ENCODE measurements at regions not wholly inside any gene's neighbourhood (a gene's known extent, or its start where the extent isn't known, plus 50 kb on each side); places are given as distances from the start of the nearest gene placed in this dataset.
"Not testable (repeated sequence)": the region's sequence is repeated elsewhere in the genome, so short reads cannot be mapped to it uniquely, and the experiment has no call there.

DNA sequence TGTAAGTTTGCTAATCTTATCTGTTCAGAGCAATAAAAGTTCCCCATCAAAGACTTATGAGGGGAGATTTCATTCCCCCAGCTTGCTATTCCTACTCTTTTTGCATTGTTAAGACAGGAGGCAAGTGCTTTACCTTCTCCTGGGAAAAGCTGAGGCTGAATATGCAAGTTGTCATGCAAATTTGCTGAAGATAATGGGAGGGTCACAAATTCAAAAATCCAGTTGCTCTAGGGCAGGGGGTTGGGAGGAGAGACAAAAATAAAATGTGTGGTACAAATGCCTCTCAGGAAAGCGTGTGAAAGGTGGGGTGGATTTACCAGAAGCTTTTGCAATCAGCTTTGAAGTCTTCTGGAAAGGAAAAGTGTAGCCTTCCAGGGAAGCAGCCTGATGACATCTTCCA is 290.4 kb downstream of the TUBA3C start:
- DNase-seq; in situ Hi-C loops (cut with MboI; ENCODE audit: low pct_unique_long_range_greater_than_20kb, low sequenced_read_pairs): not testable (repeated sequence)

DNA sequence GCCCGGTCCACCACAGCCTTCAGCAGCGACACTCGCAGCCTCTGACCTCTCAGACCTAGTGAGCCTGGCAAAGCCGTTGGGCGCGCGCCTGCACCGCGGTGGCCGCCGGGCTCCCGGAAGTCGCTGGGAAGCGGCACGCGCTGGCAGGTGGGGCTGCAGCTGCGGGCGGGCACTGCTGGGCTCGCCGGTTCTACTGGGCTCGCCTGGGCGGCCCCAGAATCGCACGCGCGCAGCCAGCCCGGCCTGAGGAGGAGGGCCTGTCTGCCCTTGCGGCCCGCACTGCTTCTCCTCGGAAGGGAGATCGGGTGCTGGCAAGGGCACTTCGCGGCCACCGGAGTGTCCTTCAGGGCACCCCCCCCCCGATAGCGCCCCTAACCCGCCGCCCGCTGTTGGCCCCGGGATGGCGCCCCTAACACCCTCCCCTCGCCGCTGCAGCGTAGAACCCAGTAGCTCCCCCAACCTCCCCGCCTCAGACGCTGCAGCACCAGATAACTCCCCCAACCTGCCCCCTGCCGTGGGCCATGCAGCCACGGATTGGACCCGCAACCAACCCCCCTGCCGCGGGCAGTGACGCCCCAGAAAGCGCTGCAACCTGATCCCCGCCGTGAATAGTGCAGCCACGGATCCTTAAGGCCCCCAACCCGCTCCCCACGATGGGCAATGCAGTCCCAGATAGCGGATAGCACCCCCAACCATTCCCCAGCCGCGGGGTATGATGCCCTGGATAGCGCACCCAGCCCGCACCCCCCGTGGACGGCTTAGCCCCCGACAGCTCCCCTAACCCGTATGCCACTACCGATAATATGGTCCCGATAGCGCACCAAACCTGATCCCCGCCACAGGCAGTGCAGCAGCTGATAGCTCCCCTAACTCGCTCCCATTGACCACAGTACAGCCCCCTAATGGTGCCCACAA is 306.5 kb downstream of the TUBA3C start:
- in situ Hi-C loops (cut with MboI; ENCODE audit: low pct_unique_long_range_greater_than_20kb, low sequenced_read_pairs): not testable (repeated sequence)

GRCh38 chr13:18870557-18870956 is 311.1 kb downstream of the TUBA3C start:
- DNase-seq; in situ Hi-C loops (cut with MboI; ENCODE audit: low pct_unique_long_range_greater_than_20kb, low sequenced_read_pairs): not testable (repeated sequence)

More for the DNA sequence above, 306.5 kb downstream of the TUBA3C start:
- not testable (repeated sequence) for DNase-seq

GRCh38 chr13:18869365-18869764 is 312.3 kb downstream of the TUBA3C start:
- DNase-seq; in situ Hi-C loops (cut with MboI; ENCODE audit: low pct_unique_long_range_greater_than_20kb, low sequenced_read_pairs): not testable (repeated sequence)

DNA sequence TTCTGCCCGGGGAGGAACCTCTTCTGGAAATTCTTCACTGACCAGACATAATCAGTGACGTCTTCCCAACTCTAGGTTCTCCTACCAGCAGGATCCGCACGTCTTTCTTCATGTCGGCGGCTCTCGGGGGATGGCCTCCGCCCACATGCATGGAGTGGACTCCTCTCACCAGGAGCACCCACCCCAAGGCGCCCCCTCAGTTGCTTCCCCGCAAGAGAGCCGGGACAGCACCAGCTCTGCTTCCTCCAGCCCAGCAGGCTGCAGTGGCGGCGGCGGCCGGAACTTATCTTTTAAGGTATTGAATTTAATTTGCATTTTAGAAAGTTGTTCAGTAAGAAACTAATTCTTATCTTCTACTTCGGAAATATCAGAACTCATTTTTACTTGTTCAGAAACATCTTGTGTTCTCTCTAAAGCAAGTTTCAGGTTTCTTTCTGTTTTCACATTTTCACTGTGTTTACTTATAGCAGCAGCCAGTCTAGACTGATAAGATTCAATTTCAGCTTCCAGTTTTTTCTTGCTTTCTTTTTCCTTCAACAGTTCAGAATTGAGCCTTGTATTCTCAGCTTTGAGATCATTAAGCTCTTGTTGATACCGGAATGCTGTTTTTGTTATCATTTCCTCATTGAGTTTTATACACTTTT is 343.5 kb downstream of the TUBA3C start:
- in situ Hi-C loops (cut with MboI; ENCODE audit: low pct_unique_long_range_greater_than_20kb, low sequenced_read_pairs); DNase-seq: not testable (repeated sequence)

DNA sequence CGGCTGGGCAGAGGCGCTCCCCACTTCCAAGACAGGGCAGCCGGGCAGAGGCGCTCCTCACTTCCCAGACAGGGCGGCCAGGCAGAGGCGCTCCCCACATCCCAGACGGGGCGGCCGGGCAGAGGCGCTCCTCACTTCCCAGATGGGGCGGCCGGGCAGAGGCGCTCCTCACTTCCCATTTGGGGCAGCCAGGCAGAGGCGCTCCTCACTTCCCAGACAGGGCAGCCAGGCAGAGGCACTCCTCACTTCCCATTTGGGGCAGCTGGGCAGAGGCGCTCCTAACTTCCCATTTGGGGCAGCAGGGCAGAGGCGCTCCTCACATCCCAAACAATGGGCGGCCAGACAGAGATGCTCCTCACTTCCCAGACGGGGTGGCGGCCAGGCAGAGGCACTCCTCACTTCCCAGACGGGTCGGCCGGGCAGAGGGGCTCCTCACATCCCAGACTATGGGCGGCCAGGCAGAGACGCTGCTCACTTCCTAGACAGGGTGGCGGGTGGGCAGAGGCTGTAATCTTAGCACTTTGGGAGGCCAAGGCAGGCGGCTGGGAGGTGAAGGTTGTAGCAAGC is 344.4 kb downstream of the TUBA3C start:
- DNase-seq; in situ Hi-C loops (cut with MboI; ENCODE audit: low pct_unique_long_range_greater_than_20kb, low sequenced_read_pairs): not testable (repeated sequence)

DNA sequence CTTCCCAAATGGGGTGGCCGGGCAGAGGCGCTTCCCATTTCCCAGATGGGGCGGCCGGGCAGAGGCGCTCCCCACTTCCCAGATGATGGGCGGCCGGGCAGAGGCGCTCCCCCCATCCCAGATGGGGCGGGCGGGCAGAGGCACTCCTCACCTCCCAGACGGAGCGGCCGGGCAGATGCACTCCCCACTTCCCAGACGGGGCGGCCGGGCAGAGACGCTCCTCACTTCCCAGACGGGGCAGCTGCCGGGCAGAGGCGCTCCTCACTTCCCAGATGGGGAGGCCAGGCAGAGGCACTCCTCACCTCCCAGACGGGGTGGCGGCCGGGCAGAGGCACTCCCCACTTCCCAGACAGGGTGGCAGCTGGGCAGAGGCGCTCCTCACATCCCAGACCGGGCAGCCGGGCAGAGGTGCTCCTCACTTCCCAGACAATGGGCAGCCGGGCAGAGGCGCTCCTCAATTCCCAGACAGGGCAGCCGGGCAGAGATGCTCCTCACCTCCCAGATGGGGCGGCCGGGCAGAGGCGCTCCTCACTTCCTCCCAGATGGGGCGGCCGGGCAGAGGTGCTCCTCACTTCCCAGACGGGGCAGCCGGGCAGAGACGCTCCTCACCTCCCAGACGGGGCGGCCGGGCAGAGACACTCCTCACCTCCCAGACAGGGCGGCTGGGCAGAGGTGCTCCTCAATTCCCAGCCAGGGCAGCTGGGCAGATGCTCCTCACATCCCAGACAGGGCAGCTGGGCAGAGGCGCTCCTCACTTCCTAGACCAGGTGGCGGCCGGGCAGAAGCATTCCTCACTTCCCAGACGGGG is 345.0 kb downstream of the TUBA3C start:
- DNase-seq; in situ Hi-C loops (cut with MboI; ENCODE audit: low pct_unique_long_range_greater_than_20kb, low sequenced_read_pairs): not testable (repeated sequence)

GRCh38 chr13:18835754-18836153 is 345.9 kb downstream of the TUBA3C start:
- in situ Hi-C loops (cut with MboI; ENCODE audit: low pct_unique_long_range_greater_than_20kb, low sequenced_read_pairs); DNase-seq: not testable (repeated sequence)

- in situ Hi-C loops (cut with MboI; ENCODE audit: low pct_unique_long_range_greater_than_20kb, low sequenced_read_pairs): not testable (repeated sequence)
- DNase-seq: peak; percentile 6
Measured at GRCh38 chr13:18824678-18825077, 356.9 kb downstream of the TUBA3C start.

DNA sequence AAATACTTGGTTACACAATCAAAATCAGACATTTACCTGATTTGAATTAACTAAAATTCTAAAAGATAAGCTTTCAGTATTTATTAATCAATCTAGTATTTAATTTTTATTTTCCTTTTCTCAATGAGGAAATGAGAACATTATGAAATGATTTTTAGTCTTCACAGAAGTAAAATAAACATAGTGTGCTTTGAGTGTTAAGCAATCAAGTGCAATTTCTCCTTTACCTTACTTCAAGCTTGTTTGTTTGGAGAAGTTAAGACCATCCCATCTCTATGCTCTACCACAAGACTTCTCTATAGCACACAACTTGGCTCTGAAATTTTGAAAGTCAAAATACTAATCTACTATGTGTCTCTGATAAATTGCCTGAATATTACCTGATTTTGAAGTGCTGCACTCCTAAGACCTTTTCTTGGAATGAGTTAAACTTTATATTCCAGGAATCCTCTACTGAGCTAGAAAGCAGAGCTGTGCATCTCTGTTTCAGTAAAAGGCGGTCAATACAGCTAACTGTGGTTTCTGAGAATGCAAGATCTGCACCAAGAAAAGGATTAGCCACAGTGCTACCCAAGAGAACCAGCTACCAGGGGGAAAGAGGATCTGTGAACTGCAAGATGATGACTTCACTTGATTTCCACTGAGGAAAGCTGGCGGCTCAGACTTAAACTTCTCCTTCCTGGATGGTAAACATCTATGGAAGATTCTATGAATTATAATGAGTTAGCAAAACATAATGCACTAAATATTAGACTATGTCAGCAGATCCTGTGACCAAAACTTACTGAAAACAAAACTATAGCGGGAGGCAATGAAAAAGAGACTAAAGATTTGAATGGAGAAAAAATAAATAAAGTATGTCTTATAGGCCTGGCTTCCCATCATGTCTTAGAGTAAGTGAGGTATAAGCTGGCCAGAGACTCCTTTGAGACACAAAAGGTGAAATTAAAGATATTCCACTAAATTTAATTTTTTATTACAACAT is 358.7 kb downstream of the TUBA3C start:
- in situ Hi-C loops (cut with MboI; ENCODE audit: low pct_unique_long_range_greater_than_20kb, low sequenced_read_pairs); DNase-seq: not testable (repeated sequence)

DNA sequence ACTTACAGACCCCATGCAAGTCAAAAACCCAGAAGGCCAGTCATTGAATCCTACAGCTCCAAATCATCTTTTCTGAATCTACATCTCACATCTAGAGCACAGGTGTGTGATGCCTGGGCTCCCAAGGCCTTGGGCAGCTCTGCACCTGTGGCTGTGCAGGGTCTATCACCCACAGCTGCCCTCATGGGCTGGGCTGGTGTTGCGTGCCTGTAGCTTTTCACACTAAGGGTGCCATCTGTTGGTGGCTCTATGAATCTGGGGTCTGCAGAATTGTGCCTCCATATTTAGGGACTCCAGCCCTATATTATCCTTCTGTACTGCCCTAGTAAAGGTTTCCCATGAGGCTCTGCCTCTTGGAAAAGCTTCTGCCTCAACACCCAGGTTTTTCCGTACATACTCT is 407.6 kb downstream of the TUBA3C start:
- DNase-seq; in situ Hi-C loops (cut with MboI; ENCODE audit: low pct_unique_long_range_greater_than_20kb, low sequenced_read_pairs): not testable (repeated sequence)

- in situ Hi-C loops (cut with MboI; ENCODE audit: low pct_unique_long_range_greater_than_20kb, low sequenced_read_pairs); DNase-seq: not testable (repeated sequence)
Measured at GRCh38 chr13:18741696-18742095, 439.9 kb downstream of the TUBA3C start.

DNA sequence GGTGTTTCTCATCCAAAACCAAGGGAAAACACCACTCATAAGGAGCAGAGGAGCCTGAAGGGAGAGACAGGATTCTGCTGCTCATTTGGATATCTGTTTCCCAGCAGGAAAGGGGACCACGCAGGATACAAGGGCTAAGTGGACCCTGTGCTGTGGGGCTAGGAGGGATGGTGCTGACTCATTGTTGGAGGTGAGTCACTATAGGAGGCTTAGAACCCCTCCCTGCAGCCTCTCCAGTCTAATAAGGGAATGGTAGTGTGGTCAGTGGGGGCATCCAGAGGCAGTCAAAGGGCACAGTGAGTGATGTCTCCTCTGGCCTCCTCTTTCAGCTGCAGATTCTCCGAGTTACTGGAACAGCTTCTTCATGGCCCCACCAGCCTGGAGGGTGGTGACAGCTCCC is 442.3 kb downstream of the TUBA3C start:
- in situ Hi-C loops (cut with MboI; ENCODE audit: low pct_unique_long_range_greater_than_20kb, low sequenced_read_pairs): no loop called here
- no peak for DNase-seq

DNA sequence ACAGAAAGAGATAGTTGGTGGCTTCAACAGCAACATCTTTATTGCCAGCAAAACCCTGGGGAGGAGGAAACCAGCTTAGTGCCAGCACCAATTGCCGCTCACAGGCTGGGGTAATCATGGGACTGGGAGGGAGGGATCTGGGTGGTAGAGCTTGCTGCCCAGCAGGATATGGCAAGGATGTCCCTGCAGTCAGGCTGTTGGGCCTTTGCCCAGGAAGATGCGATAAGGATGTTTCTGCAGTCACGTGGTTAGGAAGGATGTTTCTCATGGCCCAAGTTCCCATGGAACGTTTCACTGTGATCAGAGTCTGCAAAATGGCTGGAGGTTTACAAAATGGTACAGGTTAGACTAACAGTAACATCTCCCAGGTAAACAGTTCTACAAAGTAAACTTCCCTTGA is 443.5 kb downstream of the TUBA3C start:
- in situ Hi-C loops (cut with MboI; ENCODE audit: low pct_unique_long_range_greater_than_20kb, low sequenced_read_pairs); DNase-seq: not testable (repeated sequence)

- DNase-seq; in situ Hi-C loops (cut with MboI; ENCODE audit: low pct_unique_long_range_greater_than_20kb, low sequenced_read_pairs): not testable (repeated sequence)
Measured at GRCh38 chr13:18727138-18727537, 454.5 kb downstream of the TUBA3C start.

- in situ Hi-C loops (cut with MboI; ENCODE audit: low pct_unique_long_range_greater_than_20kb, low sequenced_read_pairs); DNase-seq: not testable (repeated sequence)
Measured at GRCh38 chr13:18726524-18726923, 455.1 kb downstream of the TUBA3C start.

- in situ Hi-C loops (cut with MboI; ENCODE audit: low pct_unique_long_range_greater_than_20kb, low sequenced_read_pairs); DNase-seq: not testable (repeated sequence)
Measured at GRCh38 chr13:18725242-18725822, 456.3 kb downstream of the TUBA3C start.

GRCh38 chr13:18714889-18715288 is 466.7 kb downstream of the TUBA3C start:
- no peak for DNase-seq
- in situ Hi-C loops (cut with MboI; ENCODE audit: low pct_unique_long_range_greater_than_20kb, low sequenced_read_pairs): no loop called here

Data from KBM-7 (cell line).